H9 (cell line): ENCODE measurements at regions not wholly inside any gene's neighbourhood (a gene's known extent, or its start where the extent isn't known, plus 50 kb on each side); places are given as distances from the start of the nearest gene placed in this dataset.

ENCODE experiments used
- DNase-seq: peaks from one replicate; pipeline ENCODE4 v3.0.0-alpha.2; 2017
- H2AFZ ChIP-seq: one replicate; pipeline ENCODE4 v1.6.1; 2013; ENCODE audit warnings: mild to moderate bottlenecking, low read length, control low read depth, moderate library complexity
- H2AK5ac ChIP-seq: 2 replicates; pipeline ENCODE4 v1.6.1; 2013; ENCODE audit warnings: low read length, control low read depth, mixed read lengths; ENCODE audit not compliant: insufficient read length
- H2BK120ac ChIP-seq: one replicate; pipeline ENCODE4 v1.6.1; 2013; ENCODE audit warnings: low read depth, mild to moderate bottlenecking, low read length, control low read depth, inconsistent platforms; ENCODE audit not compliant: poor library complexity, severe bottlenecking
- H2BK12ac ChIP-seq: 2 replicates; pipeline ENCODE4 v1.6.1; 2013; ENCODE audit warnings: low read length, control low read depth, mixed read lengths, low read depth; ENCODE audit not compliant: insufficient read length
- H2BK15ac ChIP-seq: 2 replicates; pipeline ENCODE4 v1.6.1; 2013; ENCODE audit warnings: low read depth, low read length, control low read depth
- H2BK20ac ChIP-seq: one replicate; pipeline ENCODE4 v1.6.1; 2013; ENCODE audit warnings: low read depth, mild to moderate bottlenecking, low read length, control low read depth, inconsistent platforms; ENCODE audit not compliant: poor library complexity, severe bottlenecking
- H2BK5ac ChIP-seq: 2 replicates; pipeline ENCODE4 v1.6.1; 2013; ENCODE audit warnings: low read length, control low read depth, mixed read lengths; ENCODE audit not compliant: insufficient read length
- H3K14ac ChIP-seq: 2 replicates; pipeline ENCODE4 v1.6.1; 2013; ENCODE audit warnings: low read length, control low read depth; ENCODE audit not compliant: insufficient read depth
- H3K18ac ChIP-seq: 2 replicates; pipeline ENCODE4 v1.6.1; 2013; ENCODE audit warnings: low read depth, mild to moderate bottlenecking, mixed read lengths, low read length, control low read depth; ENCODE audit not compliant: insufficient read length
- H3K23ac ChIP-seq: 2 replicates; pipeline ENCODE4 v1.6.1; 2013; ENCODE audit warnings: low read length, control low read depth, mixed read lengths, low read depth; ENCODE audit not compliant: insufficient read length
- H3K23me2 ChIP-seq: 2 replicates; pipeline ENCODE4 v1.6.1; 2013; ENCODE audit warnings: low read depth, mild to moderate bottlenecking, mixed read lengths, low read length, control low read depth; ENCODE audit not compliant: insufficient read length, poor library complexity, severe bottlenecking
- H3K27ac ChIP-seq: 2 replicates; pipeline ENCODE4 v1.5.1; 2013; ENCODE audit warnings: low read length, control low read depth, mixed read lengths, low read depth; ENCODE audit not compliant: insufficient read length
- H3K27me3 ChIP-seq: 2 replicates; pipeline ENCODE4 v1.6.1; 2013; ENCODE audit warnings: low read length, control low read depth, inconsistent platforms; ENCODE audit not compliant: insufficient read depth
- H3K4ac ChIP-seq: 2 replicates; pipeline ENCODE4 v1.6.1; 2013; ENCODE audit warnings: low read depth, mild to moderate bottlenecking, control low read depth, inconsistent platforms, low read length, moderate library complexity
- H3K4me1 ChIP-seq: 2 replicates; pipeline ENCODE4 v1.6.1; 2013; ENCODE audit warnings: low read length, control low read depth, inconsistent platforms; ENCODE audit not compliant: insufficient read depth
- H3K4me2 ChIP-seq: 2 replicates; pipeline ENCODE4 v1.6.1; 2013; ENCODE audit warnings: low read length, control low read depth, mixed read lengths; ENCODE audit not compliant: insufficient read length, insufficient read depth
- H3K56ac ChIP-seq: 2 replicates; pipeline ENCODE4 v1.6.1; 2013; ENCODE audit warnings: low read depth, mild to moderate bottlenecking, mixed read lengths, low read length, control low read depth; ENCODE audit not compliant: insufficient read length
- H3K79me1 ChIP-seq: 2 replicates; pipeline ENCODE4 v1.6.1; 2013; ENCODE audit warnings: low read depth, mild to moderate bottlenecking, moderate library complexity, low read length, control low read depth, inconsistent platforms; ENCODE audit not compliant: insufficient read depth, poor library complexity, severe bottlenecking
- H3K79me2 ChIP-seq: 2 replicates; pipeline ENCODE4 v1.6.1; 2013; ENCODE audit warnings: low read length, control low read depth, inconsistent platforms; ENCODE audit not compliant: insufficient read depth
- H3K9ac ChIP-seq: 2 replicates; pipeline ENCODE4 v1.6.1; 2013; ENCODE audit warnings: low read length, control low read depth, mixed read lengths; ENCODE audit not compliant: insufficient read length; ENCODE audit errors: extremely low read depth
- H3K9me3 ChIP-seq: one replicate; pipeline ENCODE4 v1.6.1; 2013; ENCODE audit warnings: low read depth, low read length, inconsistent platforms; ENCODE audit not compliant: control insufficient read depth
- H3T11ph ChIP-seq: one replicate; pipeline ENCODE4 v1.6.1; 2013; ENCODE audit warnings: mild to moderate bottlenecking, low read length, control low read depth, inconsistent platforms
- H4K20me1 ChIP-seq: one replicate; pipeline ENCODE4 v1.6.1; 2013; ENCODE audit not compliant: control insufficient read depth, insufficient read length, insufficient read depth
- H4K5ac ChIP-seq: 2 replicates; pipeline ENCODE4 v1.6.1; 2013; ENCODE audit warnings: low read depth, mild to moderate bottlenecking, mixed read lengths, low read length, control low read depth; ENCODE audit not compliant: insufficient read length
- H4K8ac ChIP-seq: replicated peaks from 2 replicates; pipeline ENCODE4 v1.6.1; 2013; ENCODE audit warnings: low read length, control low read depth, mixed read lengths, low read depth; ENCODE audit not compliant: insufficient read length
- H4K91ac ChIP-seq: 2 replicates; pipeline ENCODE4 v1.6.1; 2013; ENCODE audit warnings: low read depth, mild to moderate bottlenecking, moderate library complexity, mixed read lengths, low read length, control low read depth; ENCODE audit not compliant: insufficient read length
- H3K27ac Mint-ChIP-seq, 3 experiments: 2 replicates in 2 of 3; 3 replicates in 1 of 3; pipeline ENCODE4 v1.8.0; 2020 to 2021; ENCODE audit warnings: mixed read lengths in 3 of 3, mild to moderate bottlenecking in 1 of 3, moderate library complexity in 1 of 3
- H3K27me3 Mint-ChIP-seq: 2 replicates; pipeline ENCODE4 v1.8.0; 2021; ENCODE audit warnings: low read depth, mild to moderate bottlenecking, moderate library complexity, mixed read lengths
- H3K36me3 Mint-ChIP-seq, 3 experiments: 2 replicates in 2 of 3; 3 replicates in 1 of 3; pipeline ENCODE4 v1.8.0; 2020 to 2021; ENCODE audit warnings: low read depth in 3 of 3, mixed read lengths in 3 of 3; ENCODE audit not compliant: insufficient read depth in 1 of 3
- H3K4me1 Mint-ChIP-seq, 2 experiments: 2 replicates each; pipeline ENCODE4 v1.8.0; 2020; ENCODE audit warnings: mixed read lengths in 2 of 2
- H3K4me3 Mint-ChIP-seq, 2 experiments: 2 replicates in 1 of 2; 3 replicates in 1 of 2; pipeline ENCODE4 v1.8.0; 2020 to 2021; ENCODE audit warnings: mild to moderate bottlenecking in 2 of 2, mixed read lengths in 2 of 2, moderate library complexity in 1 of 2
- H3K9me3 Mint-ChIP-seq, 2 experiments: 2 replicates in 1 of 2; 3 replicates in 1 of 2; pipeline ENCODE4 v1.8.0; 2020; ENCODE audit warnings: mild to moderate bottlenecking in 2 of 2, mixed read lengths in 2 of 2, moderate library complexity in 1 of 2
- WGBS: extraction: QIAGEN DNeasy Blood & Tissue Kit; methylation state at CpG from one replicate; pipeline ENCODE4 v1.1.7; 2013; ENCODE audit warnings: missing lambda C conversion rate, low lambda C conversion rate, mixed read lengths; ENCODE audit not compliant: insufficient read length; ENCODE audit errors: extremely low coverage; 5-methylcytosine and 5-hydroxymethylcytosine counted together
- TF ChIP-seq, protein P1 (sequence below): fragments of 200-600 bp; sonication (generic); conservative IDR thresholded peaks from 3 replicates; pipeline ENCODE4 v1.8.0; 2021; ENCODE audit warnings: antibody characterized with exemption, mild to moderate bottlenecking

GRCh38 chr5:57750282-57750681 is 267.7 kb upstream of the ACTBL2 start:
- no peaks in the 10 kb centered on the region for H3K9me3 Mint-ChIP-seq
- Histone ChIP-seq H2AFZ (no peak overlapping the region), H3K9me3 (no peaks in the 10 kb centered on the region), H4K91ac (no peak overlapping the region), H2AK5ac (no peak overlapping the region), H2BK20ac (no peak overlapping the region), H3K27me3 (no peaks in the 10 kb centered on the region), H3K23me2 (no peaks in the 10 kb centered on the region), H3K4ac (no peak overlapping the region), H3K56ac (no peak overlapping the region), H3K79me1 (no peaks in the 10 kb centered on the region), H4K20me1 (no peaks in the 10 kb centered on the region), H4K8ac (no peak overlapping the region), H3K79me2 (no peaks in the 10 kb centered on the region), H2BK5ac (no peak overlapping the region), H2BK15ac (no peak overlapping the region), H3K9ac (no peak overlapping the region), H3K23ac (no peak overlapping the region), H3K18ac (no peak overlapping the region), H3K14ac (no peak overlapping the region), H4K5ac (no peak overlapping the region), H3K4me2 (no peak overlapping the region), H2BK120ac (no peak overlapping the region), H3K4me1 (no peaks in the 10 kb centered on the region), H2BK12ac (no peak overlapping the region), H3T11ph (no peak overlapping the region), H3K27ac (no peak overlapping the region)
- TF ChIP-seq, protein P1, sequence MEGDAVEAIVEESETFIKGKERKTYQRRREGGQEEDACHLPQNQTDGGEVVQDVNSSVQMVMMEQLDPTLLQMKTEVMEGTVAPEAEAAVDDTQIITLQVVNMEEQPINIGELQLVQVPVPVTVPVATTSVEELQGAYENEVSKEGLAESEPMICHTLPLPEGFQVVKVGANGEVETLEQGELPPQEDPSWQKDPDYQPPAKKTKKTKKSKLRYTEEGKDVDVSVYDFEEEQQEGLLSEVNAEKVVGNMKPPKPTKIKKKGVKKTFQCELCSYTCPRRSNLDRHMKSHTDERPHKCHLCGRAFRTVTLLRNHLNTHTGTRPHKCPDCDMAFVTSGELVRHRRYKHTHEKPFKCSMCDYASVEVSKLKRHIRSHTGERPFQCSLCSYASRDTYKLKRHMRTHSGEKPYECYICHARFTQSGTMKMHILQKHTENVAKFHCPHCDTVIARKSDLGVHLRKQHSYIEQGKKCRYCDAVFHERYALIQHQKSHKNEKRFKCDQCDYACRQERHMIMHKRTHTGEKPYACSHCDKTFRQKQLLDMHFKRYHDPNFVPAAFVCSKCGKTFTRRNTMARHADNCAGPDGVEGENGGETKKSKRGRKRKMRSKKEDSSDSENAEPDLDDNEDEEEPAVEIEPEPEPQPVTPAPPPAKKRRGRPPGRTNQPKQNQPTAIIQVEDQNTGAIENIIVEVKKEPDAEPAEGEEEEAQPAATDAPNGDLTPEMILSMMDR = no peak
- H3K4me3 Mint-ChIP-seq = no peak overlapping the region
- no peaks in the 10 kb centered on the region for H3K4me1 Mint-ChIP-seq
- no peak for DNase-seq
- H3K27ac Mint-ChIP-seq = no peak overlapping the region
- peaks cover 2% of the 10 kb centered on the region; the same call in 1 of the 2 replicates for H3K27me3 Mint-ChIP-seq
- no CpG with 5 or more reads among the region's 10 CpGs for WGBS
- H3K36me3 Mint-ChIP-seq = no peaks in the 10 kb centered on the region
